Kidney capillary endothelial cell (primary cell): ENCODE measurements at regions not wholly inside any gene's neighbourhood (a gene's known extent, or its start where the extent isn't known, plus 50 kb on each side); places are given as distances from the start of the nearest gene placed in this dataset.
"Not testable (repeated sequence)": the region's sequence is repeated elsewhere in the genome, so short reads cannot be mapped to it uniquely, and the experiment has no call there.

Experiments
- DNase-seq: peaks from one replicate; pipeline ENCODE4 v3.0.0-alpha.2; 2018; ENCODE audit warnings: low spot score

DNA sequence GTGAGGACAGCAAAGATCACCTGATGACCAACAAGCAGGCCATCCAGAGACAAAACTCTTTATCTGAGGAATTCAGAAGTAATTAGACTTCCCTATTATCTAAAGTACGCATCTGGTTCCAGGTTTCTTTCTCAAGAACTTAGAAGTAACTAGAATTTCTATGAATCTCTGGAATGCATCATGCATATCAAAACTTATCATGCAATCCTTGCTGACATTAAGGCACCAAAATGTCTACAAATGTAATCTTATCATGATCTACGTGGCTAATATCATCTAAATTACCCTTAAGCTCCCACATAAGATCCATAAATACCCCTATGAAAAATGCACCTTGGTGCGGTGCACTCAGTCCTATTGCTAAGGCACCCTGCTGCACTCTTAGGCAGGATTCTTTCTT lies 488.1 kb upstream of the TLE4 start:
- no peak for DNase-seq

GRCh38 chr9:79087133-79087532 lies 484.6 kb upstream of the TLE4 start:
- DNase-seq: no peak

GRCh38 chr9:79089054-79089560 lies 482.7 kb upstream of the TLE4 start:
- no peak for DNase-seq

GRCh38 chr9:79089851-79090250 lies 481.9 kb upstream of the TLE4 start:
- not testable (repeated sequence) for DNase-seq

- not testable (repeated sequence) for DNase-seq
Measured at GRCh38 chr9:79103257-79103656, 468.5 kb upstream of the TLE4 start.

DNA sequence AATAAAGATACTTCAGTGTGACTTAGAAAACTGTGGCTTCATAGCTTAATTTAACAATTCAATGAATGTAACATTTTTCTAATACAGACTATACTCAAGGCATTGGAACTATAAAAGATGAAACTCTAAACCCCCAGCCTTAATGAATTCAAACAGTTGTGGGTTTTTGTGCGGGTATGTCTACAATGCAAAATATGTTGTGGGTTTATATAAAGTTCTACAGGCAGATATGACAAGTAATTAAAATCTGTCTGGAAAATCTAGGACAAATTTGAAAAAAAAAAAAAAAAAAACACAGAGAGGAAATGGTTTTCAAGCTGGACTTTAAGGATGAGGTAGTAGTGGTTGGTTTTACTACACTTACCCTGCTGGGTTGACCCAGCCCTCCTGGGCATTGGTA lies 467.5 kb upstream of the TLE4 start:
- no peak for DNase-seq

GRCh38 chr9:79104951-79105350 lies 466.8 kb upstream of the TLE4 start:
- DNase-seq: no peak

GRCh38 chr9:79107911-79108676 lies 463.7 kb upstream of the TLE4 start:
- no peak for DNase-seq

DNA sequence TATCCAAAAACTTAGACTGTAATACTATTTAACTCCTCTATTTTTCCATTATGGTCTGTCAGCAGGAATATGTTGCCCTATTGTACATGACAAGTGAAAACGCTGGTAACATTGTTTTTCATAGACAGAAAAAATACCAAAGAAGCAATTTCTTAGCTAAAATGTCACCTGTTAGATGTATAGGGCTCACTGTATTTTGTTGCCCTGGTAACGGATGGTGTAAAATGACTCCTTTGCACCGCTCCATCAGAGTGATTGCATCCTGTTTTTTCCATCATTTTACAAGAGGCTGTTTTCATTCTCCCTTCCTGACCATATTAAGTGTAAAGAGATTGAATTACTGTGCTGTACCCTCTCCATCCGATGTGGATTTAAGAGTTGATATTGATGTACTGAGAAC lies 460.1 kb upstream of the TLE4 start:
- no peak for DNase-seq

DNA sequence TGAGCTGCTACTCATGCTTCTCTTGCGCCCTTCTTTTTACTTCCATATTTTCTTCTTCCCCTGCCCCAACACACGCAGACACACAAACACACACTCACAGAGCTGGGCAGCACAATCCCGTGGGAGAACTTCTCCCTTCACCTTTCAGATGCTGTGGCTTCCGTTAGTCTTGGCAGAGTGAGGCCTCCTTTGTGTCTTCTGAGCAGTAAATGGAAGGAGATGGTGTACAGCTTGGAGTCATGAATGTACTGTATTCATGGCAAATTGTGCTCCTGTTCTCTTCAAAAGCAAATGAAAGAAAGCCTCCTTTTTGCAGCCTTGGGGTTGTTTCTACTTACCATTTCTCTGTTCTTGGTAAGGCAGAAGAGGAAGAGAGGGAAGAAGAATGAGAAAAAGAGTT lies 456.6 kb upstream of the TLE4 start:
- DNase-seq: no peak

DNA sequence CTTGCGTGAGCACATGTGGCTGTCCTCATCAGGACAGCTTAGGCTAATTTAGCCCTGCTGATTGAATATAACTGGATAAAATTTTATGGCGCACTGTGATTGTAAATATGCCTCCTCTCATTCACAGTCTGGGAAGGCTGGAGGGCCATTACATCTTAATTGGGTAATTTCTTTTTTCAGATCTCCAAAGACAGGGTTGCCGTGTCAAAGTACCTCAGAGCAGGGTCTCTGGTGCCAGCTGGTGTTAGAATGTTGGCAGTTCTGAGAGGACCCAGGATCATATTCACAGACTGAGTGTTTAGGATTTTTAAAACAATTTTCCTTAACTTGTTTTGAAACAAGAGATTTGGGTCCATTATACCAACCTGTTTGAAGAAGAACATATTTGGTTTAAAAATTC lies 455.7 kb upstream of the TLE4 start:
- DNase-seq: no peak

- no peak for DNase-seq
Measured at GRCh38 chr9:79116709-79117108, 455.1 kb upstream of the TLE4 start.

DNA sequence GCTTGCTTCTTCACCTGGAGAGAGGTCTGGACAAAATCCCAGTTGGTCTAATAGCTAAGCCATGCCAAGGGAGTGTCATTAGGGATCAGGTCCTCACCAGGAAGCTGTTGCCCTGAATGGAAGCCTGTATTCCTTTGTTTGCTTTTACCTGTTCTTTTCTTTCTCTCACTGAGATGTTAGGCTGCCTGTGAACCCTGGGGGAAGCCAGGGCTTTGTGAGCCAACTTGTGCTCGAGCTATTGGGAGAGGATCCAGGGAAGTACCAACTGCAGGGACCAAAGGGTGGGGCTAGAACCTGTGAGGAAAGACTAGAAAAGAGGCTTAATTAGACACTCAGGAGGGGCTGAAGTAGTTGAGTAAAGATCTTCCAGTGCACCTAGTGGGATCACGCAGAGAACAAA lies 451.2 kb upstream of the TLE4 start:
- DNase-seq: no peak

GRCh38 chr9:79120941-79121340 lies 450.8 kb upstream of the TLE4 start:
- DNase-seq: no peak

DNA sequence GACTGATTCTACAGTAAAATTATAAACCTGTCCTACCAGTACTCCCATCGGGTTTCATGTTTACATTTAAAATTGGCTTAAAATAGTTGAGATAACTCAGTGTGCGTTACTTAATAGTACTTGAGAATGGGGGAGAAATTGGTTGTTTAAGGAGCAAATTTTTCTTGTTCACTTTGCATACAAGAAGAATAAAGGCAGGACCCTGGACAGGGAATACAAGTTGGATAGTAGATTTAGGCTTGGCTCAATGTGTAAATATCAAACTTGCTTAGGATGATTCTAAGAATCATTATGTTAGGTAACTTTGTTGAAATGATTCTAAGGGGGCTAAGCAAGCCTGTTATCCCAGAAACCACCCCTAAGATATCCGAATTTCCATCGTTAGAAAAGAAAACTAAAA lies 448.4 kb upstream of the TLE4 start:
- DNase-seq: no peak

GRCh38 chr9:79127661-79128060 lies 444.1 kb upstream of the TLE4 start:
- DNase-seq: no peak

- peak; percentile 42 for DNase-seq
Measured at GRCh38 chr9:79129865-79130480, 441.8 kb upstream of the TLE4 start.

DNA sequence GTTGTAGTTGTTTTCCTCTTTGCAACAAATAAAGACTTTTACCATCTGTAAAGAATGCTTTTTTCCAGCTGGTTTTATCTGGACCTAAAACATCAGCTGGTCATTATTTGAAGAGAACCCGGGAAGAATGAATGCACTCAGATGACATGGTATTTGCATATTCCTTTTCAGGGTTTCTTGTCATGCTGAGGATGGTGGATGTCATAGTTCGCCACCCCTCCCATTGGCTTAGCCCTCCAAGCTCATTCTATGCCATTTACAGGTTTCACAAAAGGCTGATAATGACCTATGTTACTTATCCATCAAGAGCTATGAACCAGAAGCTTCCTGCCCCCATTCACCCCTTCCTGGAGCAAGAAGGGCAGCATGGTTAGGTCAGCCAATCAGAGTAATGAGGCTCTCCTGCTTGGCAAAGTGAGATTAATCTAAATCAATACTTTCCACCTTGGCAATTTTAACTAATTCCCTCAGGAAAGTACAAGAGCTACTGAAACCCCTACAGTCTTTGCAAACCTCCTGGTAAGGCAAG lies 440.5 kb upstream of the TLE4 start:
- DNase-seq: no peak

- DNase-seq: no peak
Measured at GRCh38 chr9:79131824-79132377, 439.9 kb upstream of the TLE4 start.

- peak; percentile 1 for DNase-seq
Measured at GRCh38 chr9:79134654-79135053, 437.1 kb upstream of the TLE4 start.

- no peak for DNase-seq
Measured at GRCh38 chr9:79135681-79136415, 435.9 kb upstream of the TLE4 start.

GRCh38 chr9:79140751-79141150 lies 431.0 kb upstream of the TLE4 start:
- DNase-seq: no peak
